Psoas muscle (tissue), 7 donors: ENCODE measurements at regions not wholly inside any gene's neighbourhood (a gene's known extent, or its start where the extent isn't known, plus 50 kb on each side); places are given as distances from the start of the nearest gene placed in this dataset.

ENCODE experiments used
- ATAC-seq, 4 donors: fragments of 200-7000 bp; cut with Tn5 transposase; one replicate each; pipeline ENCODE4 v1.9.1; 2020; ENCODE audit warnings: moderate library complexity in 3 of 4, mild to moderate bottlenecking in 2 of 4
- DNase-seq, 2 donors: peaks; one replicate each; pipeline ENCODE4 v3.0.0-alpha.2; 2020
- H3K27ac ChIP-seq: fragments of 200-600 bp; one replicate; pipeline ENCODE4 v1.8.0; 2022
- H3K27me3 ChIP-seq, 3 donors: fragments of 200-600 bp in 1 of 3; one replicate each; pipeline versions ENCODE4 v1.6.1 to v1.8.0; 2013 to 2022; ENCODE audit warnings: low read length in 2 of 3, mild to moderate bottlenecking in 2 of 3, moderate library complexity in 1 of 3; ENCODE audit not compliant: insufficient read depth in 3 of 3
- H3K36me3 ChIP-seq, 2 donors: fragments of 200-600 bp in 1 of 2; one replicate each; pipeline versions ENCODE4 v1.6.1 to v1.8.0; 2013 to 2022; ENCODE audit warnings: low read depth in 1 of 2, mild to moderate bottlenecking in 1 of 2, moderate library complexity in 1 of 2; ENCODE audit not compliant: insufficient read depth in 1 of 2
- H3K4me1 ChIP-seq: fragments of 200-600 bp; one replicate; pipeline ENCODE4 v1.8.0; 2022
- H3K4me3 ChIP-seq: fragments of 200-600 bp; one replicate; pipeline ENCODE4 v1.8.0; 2022; ENCODE audit warnings: mild to moderate bottlenecking
- H3K9me3 ChIP-seq: fragments of 200-600 bp; one replicate; pipeline ENCODE4 v1.8.0; 2022
- WGBS, 3 donors: extraction: QIAGEN DNeasy Blood & Tissue Kit; methylation state at CpG; one replicate each; pipeline versions ENCODE4 v1.1.6 to v1.1.7; 2013; 5-methylcytosine and 5-hydroxymethylcytosine counted together
- intact Hi-C, 2 donors: fragments of 100-400 bp; cut with DNase I; formaldehyde crosslinking; loops; one replicate each; pipeline versions ENCODE4 v1.11.0 to v1.14.2; 2022
- TF ChIP-seq, protein P1 (sequence below): fragments of 200-600 bp; IDR thresholded peaks from one replicate; pipeline ENCODE4 v1.8.0; 2022; ENCODE audit warnings: antibody characterized with exemption
- donor health status: healthy with polysubstance abuse.
- donor health status: DM: no; HTN: no; CAD: no; lungs with moderate emphysema.
- donor health status: Bipolar disorder and iron deficiency.
- donor health status: healthy.
- donor health status: DM: yes; HTN: yes; CAD: no.
- donor health status: DM: no; HTN: no; CAD: no.
- donor health status: DM: yes; HTN: yes; CAD: no.

DNA sequence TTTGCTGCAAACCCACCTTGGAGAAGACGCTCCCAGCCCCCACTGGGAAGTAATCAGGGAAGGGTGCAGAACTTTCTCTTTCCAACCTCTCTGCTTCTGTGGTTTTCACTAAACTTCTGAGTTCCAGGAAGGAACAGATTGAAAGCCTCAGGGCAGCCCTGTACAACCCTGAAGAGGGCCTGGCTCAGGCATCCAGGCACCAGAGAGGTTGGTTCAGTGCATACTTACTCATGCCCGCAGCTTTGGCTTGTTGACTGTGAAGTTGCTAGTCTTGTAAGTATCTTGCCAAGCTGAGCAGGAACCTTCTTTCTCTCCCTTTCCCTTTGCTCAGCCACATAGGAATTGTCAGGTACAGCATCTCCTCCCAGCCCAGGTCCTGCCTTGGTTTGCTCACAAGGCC is 272.2 kb upstream of the FOXQ1 start:
- H3K4me1 ChIP-seq = no peaks in the 10 kb centered on the region
- ATAC-seq (no peak), DNase-seq (no peak)
- H3K27me3 ChIP-seq = peaks cover 0 to 8% (median 3%) of the 10 kb centered on the region in 3 donors
- intact Hi-C loops = no loop called here
- WGBS, 3 donors = 92 to 96% (median 96%) methylated on average over 2 of the region's 2 CpGs
- TF ChIP-seq, protein P1, sequence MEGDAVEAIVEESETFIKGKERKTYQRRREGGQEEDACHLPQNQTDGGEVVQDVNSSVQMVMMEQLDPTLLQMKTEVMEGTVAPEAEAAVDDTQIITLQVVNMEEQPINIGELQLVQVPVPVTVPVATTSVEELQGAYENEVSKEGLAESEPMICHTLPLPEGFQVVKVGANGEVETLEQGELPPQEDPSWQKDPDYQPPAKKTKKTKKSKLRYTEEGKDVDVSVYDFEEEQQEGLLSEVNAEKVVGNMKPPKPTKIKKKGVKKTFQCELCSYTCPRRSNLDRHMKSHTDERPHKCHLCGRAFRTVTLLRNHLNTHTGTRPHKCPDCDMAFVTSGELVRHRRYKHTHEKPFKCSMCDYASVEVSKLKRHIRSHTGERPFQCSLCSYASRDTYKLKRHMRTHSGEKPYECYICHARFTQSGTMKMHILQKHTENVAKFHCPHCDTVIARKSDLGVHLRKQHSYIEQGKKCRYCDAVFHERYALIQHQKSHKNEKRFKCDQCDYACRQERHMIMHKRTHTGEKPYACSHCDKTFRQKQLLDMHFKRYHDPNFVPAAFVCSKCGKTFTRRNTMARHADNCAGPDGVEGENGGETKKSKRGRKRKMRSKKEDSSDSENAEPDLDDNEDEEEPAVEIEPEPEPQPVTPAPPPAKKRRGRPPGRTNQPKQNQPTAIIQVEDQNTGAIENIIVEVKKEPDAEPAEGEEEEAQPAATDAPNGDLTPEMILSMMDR = no peak
- H3K9me3 ChIP-seq = no peaks in the 10 kb centered on the region
- no peak overlapping the region for H3K4me3 ChIP-seq
- no peaks in the 10 kb centered on the region for H3K36me3 ChIP-seq
- no peak overlapping the region for H3K27ac ChIP-seq

DNA sequence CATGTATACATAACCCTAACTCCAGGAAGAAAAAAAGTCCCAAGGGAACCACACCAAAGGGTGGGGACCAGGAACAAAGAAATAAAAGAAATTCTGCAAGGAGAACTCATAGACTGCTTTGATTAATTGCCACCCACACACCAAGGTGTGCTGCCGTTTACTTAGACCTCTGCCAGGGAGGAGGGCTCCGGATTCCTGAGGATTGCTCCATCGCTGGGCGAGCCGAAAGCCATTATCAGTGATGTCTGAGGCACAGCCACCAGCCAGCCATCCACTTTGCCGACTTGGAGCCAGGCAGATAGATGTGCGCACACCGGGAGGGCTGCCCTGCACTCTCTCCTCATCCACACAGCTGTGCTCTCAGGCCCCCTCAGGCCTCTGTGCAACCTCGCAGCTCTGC is 272.7 kb upstream of the FOXQ1 start:
- ATAC-seq = no peak
- H3K27me3 ChIP-seq = peaks cover 0 to 8% (median 3%) of the 10 kb centered on the region in 3 donors
- no peak overlapping the region for H3K4me3 ChIP-seq
- WGBS, 3 donors = 68 to 78% (median 72%) methylated on average over 9 of the region's 9 CpGs
- H3K27ac ChIP-seq = no peak overlapping the region
- TF ChIP-seq, protein P1 = no peak
- no peaks in the 10 kb centered on the region for H3K4me1 ChIP-seq
- no peaks in the 10 kb centered on the region for H3K36me3 ChIP-seq
- intact Hi-C loops = no loop called here
- no peak for DNase-seq
- no peaks in the 10 kb centered on the region for H3K9me3 ChIP-seq

DNA sequence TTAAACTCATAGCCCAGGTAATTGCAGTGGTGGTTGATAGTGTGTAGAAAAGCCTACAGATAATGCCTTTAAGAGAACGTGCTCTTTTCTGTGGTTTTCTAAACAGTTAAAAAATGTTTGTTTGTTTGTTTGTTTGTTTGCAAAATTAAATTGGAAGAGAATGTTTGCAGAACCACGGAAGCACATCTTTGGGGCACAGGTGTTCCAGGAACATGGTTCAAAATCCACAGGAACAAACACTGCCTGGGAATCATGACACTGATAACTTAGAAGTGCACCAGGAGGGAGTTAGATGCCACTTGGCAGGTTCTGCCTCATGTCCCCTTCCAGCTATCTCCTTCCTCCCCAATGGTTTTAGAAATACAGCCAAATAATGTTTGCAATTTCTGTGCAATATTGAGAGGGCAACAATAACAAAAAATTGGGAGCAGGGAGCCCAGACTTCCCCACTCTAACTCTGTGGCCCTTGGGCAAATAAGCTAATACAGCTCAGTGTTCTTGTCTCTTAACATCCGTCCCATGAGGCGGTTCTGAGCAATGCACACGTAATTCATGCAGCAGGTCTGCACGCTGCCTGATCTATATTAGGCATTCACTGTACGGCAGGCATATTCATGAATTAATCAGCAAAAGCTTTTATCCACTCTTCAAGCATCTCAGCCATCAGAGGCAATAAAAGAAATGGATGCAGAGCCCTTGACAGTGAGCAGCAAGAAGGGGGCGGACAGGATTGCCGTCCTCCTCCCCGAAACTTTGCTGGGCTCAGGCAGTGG is 274.3 kb upstream of the FOXQ1 start:
- peaks cover 0 to 3% (median 0%) of the 10 kb centered on the region in 3 donors for H3K27me3 ChIP-seq
- no peaks in the 10 kb centered on the region for H3K36me3 ChIP-seq
- no peaks in the 10 kb centered on the region for H3K4me1 ChIP-seq
- intact Hi-C loops = no loop called here
- WGBS, 3 donors = 76 to 77% (median 76%) methylated on average over 10 of the region's 10 CpGs
- ATAC-seq (no peak), DNase-seq (no peak)
- TF ChIP-seq, protein P1 = no peak
- H3K9me3 ChIP-seq = peaks cover 4% of the 10 kb centered on the region
- no peak overlapping the region for H3K4me3 ChIP-seq
- H3K27ac ChIP-seq = no peak overlapping the region

DNA sequence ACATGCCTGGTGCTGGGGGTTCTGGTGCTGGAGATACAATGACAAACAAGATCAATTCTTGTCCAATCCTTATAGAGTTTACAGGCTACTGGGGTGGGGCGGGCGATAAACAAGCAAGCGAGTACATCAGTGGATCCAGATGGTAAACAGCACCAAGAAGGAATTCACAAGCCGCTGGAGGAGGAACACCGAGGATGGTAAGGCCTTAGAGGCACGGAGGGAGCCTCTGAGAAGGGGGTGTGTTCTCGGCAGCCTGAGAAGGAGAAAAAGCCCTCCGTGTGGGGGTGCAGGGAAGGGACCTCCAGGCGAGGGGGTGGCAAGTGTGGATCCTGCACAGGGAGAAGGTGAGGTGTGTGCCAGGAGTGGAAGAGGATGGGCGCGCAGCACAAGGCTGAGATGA is 276.5 kb upstream of the FOXQ1 start:
- ATAC-seq = no peak
- 69 to 72% (median 71%) methylated on average over 11 of the region's 11 CpGs for WGBS, 3 donors
- H3K9me3 ChIP-seq = peaks cover 15% of the 10 kb centered on the region
- intact Hi-C loops = no loop called here
- H3K4me3 ChIP-seq = no peak overlapping the region
- H3K36me3 ChIP-seq = no peaks in the 10 kb centered on the region
- H3K4me1 ChIP-seq = no peaks in the 10 kb centered on the region
- TF ChIP-seq, protein P1 = no peak
- DNase-seq = no peak
- no peaks in the 10 kb centered on the region for H3K27me3 ChIP-seq
- no peak overlapping the region for H3K27ac ChIP-seq

DNA sequence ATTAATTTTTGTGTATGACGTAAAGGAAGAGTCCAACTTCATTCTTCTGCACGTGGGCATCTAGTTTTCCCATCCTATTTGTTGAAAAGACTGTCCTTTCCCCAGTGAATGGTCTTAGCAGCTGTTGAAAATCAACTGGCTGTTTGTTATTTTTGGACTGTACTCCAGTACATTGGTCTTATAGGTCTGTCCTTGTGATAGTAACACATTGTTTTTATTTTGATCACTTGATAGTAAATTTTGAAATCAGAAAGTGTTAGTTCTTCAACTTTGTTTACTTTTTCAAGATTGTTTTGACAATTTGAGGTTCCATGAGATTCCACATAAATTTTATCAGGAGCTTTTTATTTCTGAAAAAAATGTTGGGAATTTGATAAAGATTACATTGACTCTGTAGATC is 280.2 kb upstream of the FOXQ1 start:
- no peaks in the 10 kb centered on the region for H3K4me1 ChIP-seq
- no peak overlapping the region for H3K27ac ChIP-seq
- WGBS, 3 donors = 45 to 52% (median 45%) methylated on average over 2 of the region's 2 CpGs
- H3K9me3 ChIP-seq = peaks cover 15% of the 10 kb centered on the region
- DNase-seq = no peak
- no peaks in the 10 kb centered on the region for H3K36me3 ChIP-seq
- H3K4me3 ChIP-seq = no peak overlapping the region
- TF ChIP-seq, protein P1 = no peak
- ATAC-seq = no peak
- H3K27me3 ChIP-seq = peaks cover 0 to 3% (median 0%) of the 10 kb centered on the region in 3 donors
- intact Hi-C loops = no loop called here
